ENCODE measurements at regions not wholly inside any gene's neighbourhood (a gene's known extent, or its start where the extent isn't known, plus 50 kb on each side); places are given as distances from the start of the nearest gene placed in this dataset.

DNA sequence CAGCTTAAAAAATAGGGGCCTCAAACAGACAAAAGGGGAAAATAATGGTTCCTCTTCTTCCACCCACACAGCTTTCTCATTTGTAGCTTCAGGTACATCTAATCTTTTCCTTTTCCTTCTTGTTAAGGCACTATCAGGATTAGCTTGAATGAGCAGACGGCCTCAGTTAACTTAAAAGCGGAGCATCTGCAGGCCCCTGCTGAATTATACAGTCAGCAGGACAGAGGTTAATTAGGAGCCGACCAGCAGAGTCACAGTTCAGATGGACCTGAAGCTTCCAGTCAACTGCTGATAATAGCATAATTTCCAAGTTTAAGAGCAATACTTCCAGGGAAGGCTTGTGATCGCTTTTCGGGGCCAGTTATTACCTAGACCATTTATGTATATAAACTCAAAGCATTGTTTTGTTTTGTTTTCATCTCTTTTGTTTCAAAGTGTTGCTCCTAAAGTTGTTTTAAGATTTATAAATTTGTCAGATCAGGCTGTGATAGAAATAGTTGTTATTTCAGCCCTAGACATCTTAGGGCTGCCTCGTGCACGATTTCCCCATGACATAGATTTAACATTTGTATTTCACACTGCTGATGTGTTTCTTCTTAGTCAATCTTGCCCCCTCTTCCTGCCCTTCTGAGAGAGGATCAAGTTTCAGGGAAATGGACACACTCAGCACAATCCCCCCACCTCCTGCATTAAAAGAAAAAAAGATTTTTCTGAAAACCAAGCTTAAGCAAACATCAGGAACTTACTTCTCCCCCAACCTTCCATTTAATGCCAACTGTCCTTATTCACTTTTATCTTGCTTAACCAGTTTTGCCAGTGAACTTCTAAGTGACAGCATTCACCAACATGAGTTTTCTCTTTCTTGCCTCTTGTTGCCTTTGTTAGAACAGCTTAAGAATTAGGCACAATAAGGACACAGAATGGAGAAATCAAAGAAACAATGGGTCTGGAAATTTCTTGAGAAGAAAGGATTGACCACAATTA lies 449.8 kb downstream of the ARHGEF28 start:
- DNase-seq (ENCODE audit: low read depth, low spot score): peak; percentile 29
- in situ Hi-C loops (cut with HindIII; ENCODE audit: low sequenced_read_pairs): no loop called here
- TF ChIP-seq, protein P1, sequence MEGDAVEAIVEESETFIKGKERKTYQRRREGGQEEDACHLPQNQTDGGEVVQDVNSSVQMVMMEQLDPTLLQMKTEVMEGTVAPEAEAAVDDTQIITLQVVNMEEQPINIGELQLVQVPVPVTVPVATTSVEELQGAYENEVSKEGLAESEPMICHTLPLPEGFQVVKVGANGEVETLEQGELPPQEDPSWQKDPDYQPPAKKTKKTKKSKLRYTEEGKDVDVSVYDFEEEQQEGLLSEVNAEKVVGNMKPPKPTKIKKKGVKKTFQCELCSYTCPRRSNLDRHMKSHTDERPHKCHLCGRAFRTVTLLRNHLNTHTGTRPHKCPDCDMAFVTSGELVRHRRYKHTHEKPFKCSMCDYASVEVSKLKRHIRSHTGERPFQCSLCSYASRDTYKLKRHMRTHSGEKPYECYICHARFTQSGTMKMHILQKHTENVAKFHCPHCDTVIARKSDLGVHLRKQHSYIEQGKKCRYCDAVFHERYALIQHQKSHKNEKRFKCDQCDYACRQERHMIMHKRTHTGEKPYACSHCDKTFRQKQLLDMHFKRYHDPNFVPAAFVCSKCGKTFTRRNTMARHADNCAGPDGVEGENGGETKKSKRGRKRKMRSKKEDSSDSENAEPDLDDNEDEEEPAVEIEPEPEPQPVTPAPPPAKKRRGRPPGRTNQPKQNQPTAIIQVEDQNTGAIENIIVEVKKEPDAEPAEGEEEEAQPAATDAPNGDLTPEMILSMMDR (IDR thresholded peaks at IDR 0.05; ENCODE audit: low read depth, low read length): no peak

GRCh38 chr5:74074111-74074510 lies 448.1 kb downstream of the ARHGEF28 start:
- TF ChIP-seq, protein P1 (IDR thresholded peaks at IDR 0.05; ENCODE audit: low read depth, low read length): no peak
- in situ Hi-C loops (cut with HindIII; ENCODE audit: low sequenced_read_pairs): no loop called here
- DNase-seq (ENCODE audit: low read depth, low spot score): no peak
- H3K4me3 ChIP-seq (ENCODE audit: low read depth, low read length): no peak overlapping the region

More for the DNA sequence above, 449.8 kb downstream of the ARHGEF28 start:
- no peak overlapping the region for H3K4me3 ChIP-seq (ENCODE audit: low read depth, low read length)

- in situ Hi-C loops (cut with HindIII; ENCODE audit: low sequenced_read_pairs): no loop called here
- TF ChIP-seq, protein P1 (IDR thresholded peaks at IDR 0.05; ENCODE audit: low read depth, low read length): no peak
- no peak for DNase-seq (ENCODE audit: low read depth, low spot score)
- no peak overlapping the region for H3K4me3 ChIP-seq (ENCODE audit: low read depth, low read length)
Observed at GRCh38 chr5:74073257-74073656, 447.3 kb downstream of the ARHGEF28 start.

DNA sequence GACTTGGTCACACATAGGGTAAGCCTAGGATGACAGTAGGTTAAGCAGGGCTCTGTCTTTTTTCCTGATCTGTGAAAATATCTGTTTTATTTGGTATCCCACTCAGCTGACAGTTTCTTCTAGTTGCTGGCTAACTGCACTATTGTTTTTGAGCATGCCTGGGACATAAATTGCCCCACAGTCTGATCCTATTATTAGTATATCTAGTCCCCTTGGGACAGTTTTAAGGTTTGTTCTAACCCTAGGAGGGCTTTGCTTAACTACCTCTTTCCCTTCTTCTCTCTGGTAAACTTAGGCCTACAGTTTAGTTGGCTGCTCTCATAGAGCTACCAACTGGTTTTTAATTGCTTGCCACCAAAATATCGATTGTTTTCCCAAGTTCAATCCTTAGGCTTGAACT lies 446.6 kb downstream of the ARHGEF28 start:
- H3K4me3 ChIP-seq (ENCODE audit: low read depth, low read length): no peak overlapping the region
- in situ Hi-C loops (cut with HindIII; ENCODE audit: low sequenced_read_pairs): no loop called here
- DNase-seq (ENCODE audit: low read depth, low spot score): no peak
- TF ChIP-seq, protein P1 (IDR thresholded peaks at IDR 0.05; ENCODE audit: low read depth, low read length): no peak

- no peak for DNase-seq (ENCODE audit: low read depth, low spot score)
- in situ Hi-C loops (cut with HindIII; ENCODE audit: low sequenced_read_pairs): no loop called here
- TF ChIP-seq, protein P1 (IDR thresholded peaks at IDR 0.05; ENCODE audit: low read depth, low read length): no peak
- no peak overlapping the region for H3K4me3 ChIP-seq (ENCODE audit: low read depth, low read length)
Observed at GRCh38 chr5:74070766-74071165, 444.8 kb downstream of the ARHGEF28 start.

DNA sequence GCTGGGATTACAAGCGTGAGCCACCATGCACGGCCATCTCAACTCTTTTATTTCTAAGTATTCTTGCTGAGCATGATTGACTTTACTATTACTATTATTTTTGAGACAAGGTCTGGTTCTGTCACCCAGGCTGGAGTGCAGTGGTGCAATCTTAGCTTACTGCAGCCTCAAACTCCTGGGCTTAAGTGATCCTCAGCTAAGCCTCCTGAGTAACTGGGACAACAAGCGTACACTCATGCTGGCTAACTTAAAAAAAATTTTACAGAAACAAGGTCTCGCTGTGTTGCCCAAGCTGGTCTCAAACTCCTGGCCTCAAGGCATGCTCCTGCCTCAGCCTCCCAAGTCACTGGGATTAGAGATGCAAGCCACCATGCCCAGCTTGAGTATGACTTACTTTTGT lies 443.7 kb downstream of the ARHGEF28 start:
- H3K4me3 ChIP-seq (ENCODE audit: low read depth, low read length): no peak overlapping the region
- TF ChIP-seq, protein P1 (IDR thresholded peaks at IDR 0.05; ENCODE audit: low read depth, low read length): no peak
- no peak for DNase-seq (ENCODE audit: low read depth, low spot score)
- in situ Hi-C loops (cut with HindIII; ENCODE audit: low sequenced_read_pairs): no loop called here

Measured in astrocyte of the spinal cord (primary cell).